Vagina (tissue), 2 donors: ENCODE measurements at regions not wholly inside any gene's neighbourhood (a gene's known extent, or its start where the extent isn't known, plus 50 kb on each side); places are given as distances from the start of the nearest gene placed in this dataset.

Source experiments
- DNase-seq, 2 donors: peaks; one replicate each; pipeline ENCODE4 v3.0.0-alpha.2; 2017; ENCODE audit errors: extremely low spot score in 2 of 2
- H3K27ac ChIP-seq: fragments of 200-600 bp; sonication (generic); one replicate; pipeline ENCODE4 v1.5.1; 2019
- H3K27me3 ChIP-seq: fragments of 200-600 bp; sonication (generic); one replicate; pipeline ENCODE4 v1.5.1; 2019
- H3K36me3 ChIP-seq, 2 donors: fragments of 200-600 bp; sonication (generic); one replicate each; pipeline ENCODE4 v1.5.1; 2017 to 2019
- H3K4me1 ChIP-seq: fragments of 200-600 bp; sonication (generic); one replicate; pipeline ENCODE4 v1.5.1; 2019
- H3K4me3 ChIP-seq, 2 donors: fragments of 200-600 bp; sonication (generic); 1 replicate in 1 of 2; 2 replicates in 1 of 2; pipeline ENCODE4 v1.5.1; 2016 to 2019
- H3K9me3 ChIP-seq: fragments of 200-600 bp; sonication (generic); one replicate; pipeline ENCODE4 v1.5.1; 2019
- CTCF ChIP-seq, 3 experiments: fragments of 450-650 bp in 2 of 3; fragments of 200-600 bp in 1 of 3; sonication (generic) in 1 of 3; IDR thresholded peaks; one replicate each; pipeline ENCODE4 v1.5.1; 2017 to 2019; ENCODE audit warnings: antibody characterized with exemption in 3 of 3, mild to moderate bottlenecking in 2 of 3, moderate library complexity in 2 of 3
- POLR2A ChIP-seq, 2 donors: fragments of 450-650 bp; IDR thresholded peaks; one replicate each; pipeline ENCODE4 v1.6.1; 2017; ENCODE audit warnings: antibody characterized with exemption in 2 of 2, mild to moderate bottlenecking in 2 of 2, moderate library complexity in 2 of 2
- POLR2AphosphoS5 ChIP-seq, 2 donors: sonication (generic); formaldehyde crosslinking; IDR thresholded peaks; one replicate each; pipeline ENCODE4 v1.9.0; 2017; ENCODE audit warnings: antibody characterized with exemption in 2 of 2, mild to moderate bottlenecking in 2 of 2, low read depth in 1 of 2; ENCODE audit not compliant: insufficient read depth in 1 of 2
- intact Hi-C: fragments of 100-400 bp; cut with DNase I; formaldehyde crosslinking; loops from one replicate; pipeline ENCODE4 v1.15.1; 2023

- DNase-seq, result no peak
- no peak overlapping the region for H3K4me3 ChIP-seq
- no peaks in the 10 kb centered on the region for H3K9me3 ChIP-seq
- intact Hi-C loops, result no loop called here
- TF ChIP-seq POLR2AphosphoS5 (IDR thresholded peaks at IDR 0.05; ENCODE audit: insufficient read depth in 1 of 2, low read depth in 1 of 2) (no peak), CTCF (IDR thresholded peaks at IDR 0.05) (no peak)
- no peak overlapping the region for H3K27ac ChIP-seq
- H3K4me1 ChIP-seq, result no peaks in the 10 kb centered on the region
- H3K36me3 ChIP-seq, result no peaks in the 10 kb centered on the region
- H3K27me3 ChIP-seq, result no peaks in the 10 kb centered on the region
Measured at GRCh38 chrX:98371994-98372393, 1488.3 kb downstream of the RPA4 start.

GRCh38 chrX:98379134-98379533, 1495.4 kb downstream of the RPA4 start:
- TF ChIP-seq CTCF (IDR thresholded peaks at IDR 0.05), result no peak
- no peak for TF ChIP-seq POLR2AphosphoS5 (IDR thresholded peaks at IDR 0.05; ENCODE audit: insufficient read depth in 1 of 2, low read depth in 1 of 2)
- TF ChIP-seq POLR2A (IDR thresholded peaks at IDR 0.05), result no peak
- no peak for DNase-seq
- Histone ChIP-seq H3K27ac (no peak overlapping the region), H3K27me3 (no peaks in the 10 kb centered on the region), H3K4me1 (no peaks in the 10 kb centered on the region), H3K9me3 (no peaks in the 10 kb centered on the region), H3K36me3 (no peaks in the 10 kb centered on the region), H3K4me3 (no peak overlapping the region)
- intact Hi-C loops, result no loop called here

GRCh38 chrX:98380106-98380505, 1496.4 kb downstream of the RPA4 start:
- TF ChIP-seq CTCF (IDR thresholded peaks at IDR 0.05) (no peak), POLR2AphosphoS5 (IDR thresholded peaks at IDR 0.05; ENCODE audit: insufficient read depth in 1 of 2, low read depth in 1 of 2) (no peak), POLR2A (IDR thresholded peaks at IDR 0.05) (no peak)
- no peak for DNase-seq

GRCh38 chrX:98380556-98380955, 1496.8 kb downstream of the RPA4 start:
- no peaks in the 10 kb centered on the region for H3K36me3 ChIP-seq
- DNase-seq, result no peak
- no peak overlapping the region for H3K4me3 ChIP-seq
- no peak overlapping the region for H3K27ac ChIP-seq
- TF ChIP-seq CTCF (IDR thresholded peaks at IDR 0.05) (no peak), POLR2A (IDR thresholded peaks at IDR 0.05) (no peak)
- no peaks in the 10 kb centered on the region for H3K4me1 ChIP-seq
- no peaks in the 10 kb centered on the region for H3K27me3 ChIP-seq
- intact Hi-C loops, result no loop called here
- no peaks in the 10 kb centered on the region for H3K9me3 ChIP-seq

More at GRCh38 chrX:98380106-98380505, 1496.4 kb downstream of the RPA4 start:
- intact Hi-C loops, result no loop called here
- no peaks in the 10 kb centered on the region for H3K4me1 ChIP-seq
- no peak overlapping the region for H3K27ac ChIP-seq
- H3K27me3 ChIP-seq, result no peaks in the 10 kb centered on the region
- H3K36me3 ChIP-seq, result no peaks in the 10 kb centered on the region
- no peaks in the 10 kb centered on the region for H3K9me3 ChIP-seq
- H3K4me3 ChIP-seq, result no peak overlapping the region

- no peak for TF ChIP-seq POLR2AphosphoS5 (IDR thresholded peaks at IDR 0.05; ENCODE audit: insufficient read depth in 1 of 2, low read depth in 1 of 2)
Measured at GRCh38 chrX:98398542-98398941, 1514.8 kb downstream of the RPA4 start.

GRCh38 chrX:98405376-98405775, 1521.7 kb downstream of the RPA4 start:
- no peak for TF ChIP-seq POLR2AphosphoS5 (IDR thresholded peaks at IDR 0.05; ENCODE audit: insufficient read depth in 1 of 2, low read depth in 1 of 2)
- no peak for TF ChIP-seq POLR2A (IDR thresholded peaks at IDR 0.05)
- TF ChIP-seq CTCF (IDR thresholded peaks at IDR 0.05), result no peak
- no peak for DNase-seq
- Histone ChIP-seq H3K27me3 (no peaks in the 10 kb centered on the region), H3K36me3 (no peaks in the 10 kb centered on the region), H3K9me3 (no peaks in the 10 kb centered on the region), H3K27ac (no peak overlapping the region), H3K4me3 (no peak overlapping the region), H3K4me1 (no peaks in the 10 kb centered on the region)
- intact Hi-C loops, result no loop called here

More at GRCh38 chrX:98398542-98398941, 1514.8 kb downstream of the RPA4 start:
- Histone ChIP-seq H3K9me3 (no peaks in the 10 kb centered on the region), H3K27ac (no peak overlapping the region), H3K36me3 (no peaks in the 10 kb centered on the region), H3K4me3 (no peak overlapping the region), H3K4me1 (no peaks in the 10 kb centered on the region), H3K27me3 (no peaks in the 10 kb centered on the region)
- intact Hi-C loops, result no loop called here
- DNase-seq, result no peak
